Lower leg skin (tissue), 3 donors: ENCODE measurements at regions not wholly inside any gene's neighbourhood (a gene's known extent, or its start where the extent isn't known, plus 50 kb on each side); places are given as distances from the start of the nearest gene placed in this dataset.

Source experiments
- CTCF ChIP-seq, 3 donors: fragments of 450-650 bp; IDR thresholded peaks; one replicate each; pipeline ENCODE4 v1.5.1; 2016; ENCODE audit warnings: antibody characterized with exemption in 3 of 3, mild to moderate bottlenecking in 3 of 3, moderate library complexity in 2 of 3
- POLR2A ChIP-seq, 2 donors: fragments of 450-650 bp; IDR thresholded peaks; one replicate each; pipeline ENCODE4 v1.6.1; 2016 to 2017; ENCODE audit warnings: antibody characterized with exemption in 2 of 2, mild to moderate bottlenecking in 1 of 2, moderate library complexity in 1 of 2

DNA sequence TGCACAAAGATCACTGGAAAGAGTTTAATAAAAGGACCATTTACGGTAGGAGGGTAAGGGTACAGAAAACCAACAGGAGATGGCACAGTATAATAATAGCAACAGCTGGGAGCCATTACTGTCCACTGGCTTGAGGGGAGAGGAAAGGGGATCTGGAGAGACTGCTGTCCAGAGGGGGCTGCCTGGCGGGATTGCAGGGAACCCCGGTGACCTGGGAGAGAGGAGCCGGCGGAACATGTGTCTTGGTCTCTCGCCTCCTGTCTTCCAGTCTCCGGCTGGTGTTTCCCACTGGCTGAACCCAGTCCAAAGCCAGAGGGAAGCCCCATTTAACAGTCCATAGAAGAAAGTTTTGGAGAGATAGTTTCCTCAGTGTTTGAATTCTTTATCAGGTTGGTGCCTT is 57.5 kb upstream of the PODXL start:
- TF ChIP-seq CTCF (IDR thresholded peaks at IDR 0.05) (no peak), POLR2A (IDR thresholded peaks at IDR 0.05) (no peak)
